HEK293 (cell line): ENCODE measurements at regions not wholly inside any gene's neighbourhood (a gene's known extent, or its start where the extent isn't known, plus 50 kb on each side); places are given as distances from the start of the nearest gene placed in this dataset.

Experiments used
- CTCF ChIA-PET: fragments of 350-600 bp; formaldehyde crosslinking; extraction: SDS; loops from one replicate; lab custom pipeline; 2021; ENCODE audit warnings: antibody characterized with exemption; lab: Yijun Ruan, JAX
- POLR2A ChIA-PET: fragments of 300-600 bp; formaldehyde crosslinking; extraction: SDS; loops from one replicate; lab custom pipeline; 2020; ENCODE audit warnings: antibody characterized with exemption, inconsistent platforms; lab: Yijun Ruan, JAX
- H3K27ac ChIP-seq: fragments of 200-500 bp; sonication (Bioruptor generic); 2 replicates; pipeline ENCODE4 v1.5.1; 2014; ENCODE audit warnings: low read depth, low read length, control low read depth, inconsistent platforms; ENCODE audit errors: extremely low read depth
- H3K36me3 ChIP-seq, 2 experiments: fragments of 200-500 bp in 1 of 2; sonication (Bioruptor generic) in 1 of 2; 1 replicate in 1 of 2; 2 replicates in 1 of 2; pipeline ENCODE4 v1.5.1; 2014 to 2017; ENCODE audit warnings: inconsistent platforms in 2 of 2, low read length in 2 of 2; ENCODE audit not compliant: control insufficient read depth in 2 of 2, insufficient read depth in 1 of 2
- H3K4me1 ChIP-seq: fragments of 200-500 bp; sonication (Bioruptor generic); 2 replicates; pipeline ENCODE4 v1.5.1; 2014; ENCODE audit warnings: mild to moderate bottlenecking, low read length, inconsistent platforms; ENCODE audit not compliant: control insufficient read depth, insufficient read depth
- H3K4me3 ChIP-seq: 2 replicates; pipeline ENCODE4 v1.5.1; 2011; ENCODE audit warnings: low read depth, mild to moderate bottlenecking, control low read depth, low read length, moderate library complexity
- H3K9me3 ChIP-seq: fragments of 200-500 bp; sonication (Bioruptor generic); 2 replicates; pipeline ENCODE4 v1.5.1; 2014; ENCODE audit warnings: low read depth, low read length, inconsistent platforms; ENCODE audit not compliant: control insufficient read depth, insufficient read depth
- HIC1 ChIP-seq: fragments of 450-650 bp; formaldehyde crosslinking; IDR thresholded peaks from 2 replicates; pipeline ENCODE4 v1.5.1; 2016; ENCODE audit warnings: missing biosample characterization, missing genetic modification characterization
- INSM2 ChIP-seq: fragments of 450-650 bp; formaldehyde crosslinking; IDR thresholded peaks from 2 replicates; pipeline ENCODE4 v1.5.1; 2016; ENCODE audit warnings: missing biosample characterization, missing genetic modification characterization
- KLF1 ChIP-seq: fragments of 450-650 bp; formaldehyde crosslinking; IDR thresholded peaks from 2 replicates; pipeline ENCODE4 v1.5.1; 2016; ENCODE audit warnings: missing biosample characterization, missing genetic modification characterization
- SP3 ChIP-seq: fragments of 450-650 bp; formaldehyde crosslinking; IDR thresholded peaks from 2 replicates; pipeline ENCODE4 v1.5.1; 2016; ENCODE audit warnings: missing biosample characterization, missing genetic modification characterization
- TCF7L2 ChIP-seq: IDR thresholded peaks from 2 replicates; pipeline ENCODE4 v1.6.1; 2011; ENCODE audit warnings: low read depth, mild to moderate bottlenecking, inconsistent platforms, low read length, moderate library complexity, borderline replicate concordance
- ZBTB20 ChIP-seq: fragments of 450-650 bp; formaldehyde crosslinking; IDR thresholded peaks from 2 replicates; pipeline ENCODE4 v1.5.1; 2016; ENCODE audit warnings: missing biosample characterization, missing genetic modification characterization
- ZBTB21 ChIP-seq: fragments of 450-650 bp; formaldehyde crosslinking; IDR thresholded peaks from 2 replicates; pipeline ENCODE4 v1.5.1; 2017; ENCODE audit warnings: missing biosample characterization, missing genetic modification characterization
- ZBTB7A ChIP-seq: fragments of 450-650 bp; formaldehyde crosslinking; IDR thresholded peaks from 2 replicates; pipeline ENCODE4 v1.5.1; 2016; ENCODE audit warnings: low read depth, missing biosample characterization, missing genetic modification characterization
- ZBTB8A ChIP-seq: fragments of 450-650 bp; formaldehyde crosslinking; IDR thresholded peaks from 2 replicates; pipeline ENCODE4 v1.5.1; 2016; ENCODE audit warnings: missing biosample characterization, missing genetic modification characterization
- ZNF112 ChIP-seq: fragments of 450-650 bp; formaldehyde crosslinking; IDR thresholded peaks from 2 replicates; pipeline ENCODE4 v1.5.0; 2017; ENCODE audit warnings: missing biosample characterization, missing genetic modification characterization
- ZNF132 ChIP-seq: fragments of 450-650 bp; formaldehyde crosslinking; IDR thresholded peaks from 2 replicates; pipeline ENCODE4 v1.5.1; 2017; ENCODE audit warnings: missing biosample characterization, missing genetic modification characterization, borderline replicate concordance
- ZNF133 ChIP-seq: fragments of 450-650 bp; formaldehyde crosslinking; IDR thresholded peaks from 2 replicates; pipeline ENCODE4 v1.5.1; 2016; ENCODE audit warnings: missing biosample characterization, missing genetic modification characterization
- ZNF138 ChIP-seq: fragments of 450-650 bp; formaldehyde crosslinking; IDR thresholded peaks from 2 replicates; pipeline ENCODE4 v1.5.1; 2016; ENCODE audit warnings: missing biosample characterization, missing genetic modification characterization, borderline replicate concordance
- ZNF146 ChIP-seq: fragments of 450-650 bp; formaldehyde crosslinking; IDR thresholded peaks from 2 replicates; pipeline ENCODE4 v1.5.1; 2016; ENCODE audit warnings: missing biosample characterization, missing genetic modification characterization
- ZNF157 ChIP-seq: fragments of 450-650 bp; formaldehyde crosslinking; IDR thresholded peaks from 2 replicates; pipeline ENCODE4 v1.5.1; 2016; ENCODE audit warnings: missing biosample characterization, missing genetic modification characterization
- ZNF214 ChIP-seq: fragments of 450-650 bp; formaldehyde crosslinking; IDR thresholded peaks from 2 replicates; pipeline ENCODE4 v1.5.1; 2017; ENCODE audit warnings: missing biosample characterization, mild to moderate bottlenecking, missing genetic modification characterization, borderline replicate concordance
- ZNF223 ChIP-seq: fragments of 450-650 bp; formaldehyde crosslinking; IDR thresholded peaks from 2 replicates; pipeline ENCODE4 v1.5.1; 2016; ENCODE audit warnings: missing biosample characterization, missing genetic modification characterization
- ZNF248 ChIP-seq: fragments of 450-650 bp; formaldehyde crosslinking; IDR thresholded peaks from 2 replicates; pipeline ENCODE4 v1.5.1; 2017; ENCODE audit warnings: missing biosample characterization, missing genetic modification characterization
- ZNF280D ChIP-seq: fragments of 450-650 bp; formaldehyde crosslinking; IDR thresholded peaks from 2 replicates; pipeline ENCODE4 v1.5.1; 2016; ENCODE audit warnings: missing biosample characterization, missing genetic modification characterization
- ZNF341 ChIP-seq: fragments of 450-650 bp; formaldehyde crosslinking; IDR thresholded peaks from 2 replicates; pipeline ENCODE4; 2016; ENCODE audit warnings: low read depth, missing biosample characterization, missing genetic modification characterization
- ZNF350 ChIP-seq: fragments of 450-650 bp; formaldehyde crosslinking; IDR thresholded peaks from 2 replicates; pipeline ENCODE4 v1.5.0; 2017; ENCODE audit warnings: missing biosample characterization, mild to moderate bottlenecking, missing genetic modification characterization
- ZNF366 ChIP-seq: fragments of 450-650 bp; formaldehyde crosslinking; conservative IDR thresholded peaks from 2 replicates; pipeline ENCODE4 v1.5.1; 2016; ENCODE audit warnings: missing biosample characterization, missing genetic modification characterization
- ZNF423 ChIP-seq: fragments of 450-650 bp; formaldehyde crosslinking; IDR thresholded peaks from 2 replicates; pipeline ENCODE4 v1.5.1; 2016; ENCODE audit warnings: missing biosample characterization, missing genetic modification characterization
- ZNF488 ChIP-seq: fragments of 450-650 bp; formaldehyde crosslinking; IDR thresholded peaks from 2 replicates; pipeline ENCODE4 v1.5.1; 2016; ENCODE audit warnings: missing biosample characterization, missing genetic modification characterization
- ZNF544 ChIP-seq: fragments of 450-650 bp; formaldehyde crosslinking; IDR thresholded peaks from 2 replicates; pipeline ENCODE4 v1.5.0; 2017; ENCODE audit warnings: missing biosample characterization, missing genetic modification characterization
- ZNF639 ChIP-seq: fragments of 450-650 bp; formaldehyde crosslinking; IDR thresholded peaks from 2 replicates; pipeline ENCODE4 v1.5.1; 2016; ENCODE audit warnings: missing biosample characterization, missing genetic modification characterization
- ZNF701 ChIP-seq: fragments of 450-650 bp; formaldehyde crosslinking; IDR thresholded peaks from 2 replicates; pipeline ENCODE4 v1.5.1; 2016; ENCODE audit warnings: missing biosample characterization, missing genetic modification characterization
- ZNF768 ChIP-seq: fragments of 450-650 bp; formaldehyde crosslinking; IDR thresholded peaks from 2 replicates; pipeline ENCODE4 v1.5.1; 2018; ENCODE audit warnings: missing biosample characterization, mild to moderate bottlenecking, missing genetic modification characterization
- ZNF776 ChIP-seq: fragments of 450-650 bp; formaldehyde crosslinking; IDR thresholded peaks from 2 replicates; pipeline ENCODE4 v1.5.0; 2017; ENCODE audit warnings: missing biosample characterization, missing genetic modification characterization, borderline replicate concordance
- ZNF843 ChIP-seq: fragments of 450-650 bp; formaldehyde crosslinking; IDR thresholded peaks from 2 replicates; pipeline ENCODE4 v1.5.1; 2016; ENCODE audit warnings: missing biosample characterization, missing genetic modification characterization

- Histone ChIP-seq H3K27ac (no peak overlapping the region), H3K4me1 (no peaks in the 10 kb centered on the region), H3K4me3 (no peak overlapping the region), H3K36me3 (no peaks in the 10 kb centered on the region), H3K9me3 (no peaks in the 10 kb centered on the region)
- TF ChIP-seq ZNF639 (tag by site-specific recombination): no peak
- no peak for TF ChIP-seq ZNF768 (tag by site-specific recombination)
- TF ChIP-seq ZNF701: no peak
- TF ChIP-seq ZNF843 (tag by site-specific recombination): no peak
- TF ChIP-seq HIC1 (tag by site-specific recombination): no peak
- TF ChIP-seq ZNF138 (tag by site-specific recombination): no peak
- TF ChIP-seq ZBTB8A (tag by site-specific recombination): no peak
- no peak for TF ChIP-seq ZNF488
- no peak for TF ChIP-seq ZNF157
- TF ChIP-seq SP3: no peak
- TF ChIP-seq ZBTB7A (tag by site-specific recombination): no peak
- no peak for TF ChIP-seq ZNF366
- ChIA-PET CTCF (interaction anchor here (0.9 kb wide), 1 partner anchor 514 kb away, joined by 3 read pairs; no protein-coding TSS in a partner anchor), POLR2A (no interaction called here)
These were observed 622.4 kb upstream of the PCDH10 start for GRCh38 chr4:132526652-132527051.

GRCh38 chr4:132527817-132528216 is 621.3 kb upstream of the PCDH10 start:
- TF ChIP-seq ZNF146 (tag by site-specific recombination): no peak
- TF ChIP-seq ZBTB8A (tag by site-specific recombination): no peak
- TF ChIP-seq ZNF341 (tag by site-specific recombination): no peak
- no peak for TF ChIP-seq ZNF132 (tag by site-specific recombination)
- TF ChIP-seq ZNF112 (tag by site-specific recombination): no peak
- TF ChIP-seq ZNF776 (tag by site-specific recombination): no peak
- TF ChIP-seq ZNF248 (tag by site-specific recombination): no peak
- TF ChIP-seq ZNF214 (tag by site-specific recombination): no peak
- no peak for TF ChIP-seq INSM2 (tag by site-specific recombination)
- no peak for TF ChIP-seq ZNF350 (tag by site-specific recombination)
- TF ChIP-seq ZNF133 (tag by site-specific recombination): no peak
- no peak for TF ChIP-seq TCF7L2
- no peak for TF ChIP-seq ZBTB20
- TF ChIP-seq ZNF544 (tag by site-specific recombination): no peak
- TF ChIP-seq ZNF843 (tag by site-specific recombination): no peak
- TF ChIP-seq KLF1 (tag by site-specific recombination): no peak
- TF ChIP-seq ZNF423 (tag by site-specific recombination): no peak
- no peak for TF ChIP-seq ZNF223
- no peak for TF ChIP-seq ZNF280D (tag by site-specific recombination)
- no peak for TF ChIP-seq ZBTB21 (tag by site-specific recombination)
- no peaks in the 10 kb centered on the region for H3K9me3 ChIP-seq
- CTCF ChIA-PET: no interaction called here
- no peaks in the 10 kb centered on the region for H3K4me1 ChIP-seq
- POLR2A ChIA-PET: no interaction called here
- no peak overlapping the region for H3K27ac ChIP-seq
- no peak overlapping the region for H3K4me3 ChIP-seq
- no peaks in the 10 kb centered on the region for H3K36me3 ChIP-seq
